ENCODE measurements at regions not wholly inside any gene's neighbourhood (a gene's known extent, or its start where the extent isn't known, plus 50 kb on each side); places are given as distances from the start of the nearest gene placed in this dataset.

DNA sequence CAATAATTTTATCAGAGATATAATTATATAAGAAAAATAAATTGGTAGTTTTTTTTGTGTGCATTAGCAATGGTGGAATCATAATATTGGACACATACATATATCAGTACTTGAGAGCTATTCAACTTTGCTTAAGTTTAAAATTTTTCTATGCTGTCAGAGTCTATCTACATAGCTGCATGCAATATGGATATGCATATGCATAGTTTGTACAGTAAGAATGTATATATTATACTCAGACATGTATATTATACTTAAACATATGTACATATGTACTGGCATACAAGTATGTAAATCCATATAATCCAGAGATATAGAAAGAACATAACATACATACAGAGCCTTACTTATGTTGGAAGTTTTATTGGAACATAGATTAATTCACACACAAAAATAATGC, 1043.2 kb downstream of the EFNB2 start:
- Histone ChIP-seq H3K4me3 (no peak overlapping the region), H3K27me3 (no peaks in the 10 kb centered on the region), H3K9me3 (replicated peaks in 1 of 3) (no peaks in the 10 kb centered on the region), H3K27ac (no peak overlapping the region), H3K36me3 (replicated peaks in 1 of 2) (no peaks in the 10 kb centered on the region), H3K4me1 (replicated peaks in 1 of 2) (no peaks in the 10 kb centered on the region)
- intact Hi-C loops (cut with DNase I), result no loop called here
- no peak for TF ChIP-seq POLR2A (IDR thresholded peaks at IDR 0.05)
- TF ChIP-seq, protein P1, sequence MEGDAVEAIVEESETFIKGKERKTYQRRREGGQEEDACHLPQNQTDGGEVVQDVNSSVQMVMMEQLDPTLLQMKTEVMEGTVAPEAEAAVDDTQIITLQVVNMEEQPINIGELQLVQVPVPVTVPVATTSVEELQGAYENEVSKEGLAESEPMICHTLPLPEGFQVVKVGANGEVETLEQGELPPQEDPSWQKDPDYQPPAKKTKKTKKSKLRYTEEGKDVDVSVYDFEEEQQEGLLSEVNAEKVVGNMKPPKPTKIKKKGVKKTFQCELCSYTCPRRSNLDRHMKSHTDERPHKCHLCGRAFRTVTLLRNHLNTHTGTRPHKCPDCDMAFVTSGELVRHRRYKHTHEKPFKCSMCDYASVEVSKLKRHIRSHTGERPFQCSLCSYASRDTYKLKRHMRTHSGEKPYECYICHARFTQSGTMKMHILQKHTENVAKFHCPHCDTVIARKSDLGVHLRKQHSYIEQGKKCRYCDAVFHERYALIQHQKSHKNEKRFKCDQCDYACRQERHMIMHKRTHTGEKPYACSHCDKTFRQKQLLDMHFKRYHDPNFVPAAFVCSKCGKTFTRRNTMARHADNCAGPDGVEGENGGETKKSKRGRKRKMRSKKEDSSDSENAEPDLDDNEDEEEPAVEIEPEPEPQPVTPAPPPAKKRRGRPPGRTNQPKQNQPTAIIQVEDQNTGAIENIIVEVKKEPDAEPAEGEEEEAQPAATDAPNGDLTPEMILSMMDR (IDR thresholded peaks at IDR 0.05), result no peak
- no peak for DNase-seq

DNA sequence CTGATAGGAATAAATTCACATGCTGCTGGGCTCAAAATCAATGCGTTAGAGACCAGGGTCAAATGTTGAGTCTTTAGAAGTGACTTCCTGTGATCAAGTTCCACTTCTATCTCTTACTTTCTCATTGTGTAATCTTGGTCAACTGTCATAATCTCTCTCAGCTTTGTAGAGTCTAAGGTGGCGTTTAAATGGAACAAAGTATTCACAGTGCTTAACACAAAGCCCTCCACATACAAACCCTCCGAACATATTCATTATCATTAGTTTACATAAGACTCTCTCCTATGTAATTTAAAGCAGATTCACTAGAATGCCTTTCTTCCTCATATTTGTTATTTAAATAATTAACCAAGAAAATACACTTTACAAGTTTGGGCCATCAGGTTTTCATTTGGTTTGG, 1044.1 kb downstream of the EFNB2 start:
- no peak overlapping the region for H3K27ac ChIP-seq
- no peaks in the 10 kb centered on the region for H3K36me3 ChIP-seq (replicated peaks in 1 of 2)
- no peaks in the 10 kb centered on the region for H3K27me3 ChIP-seq
- intact Hi-C loops (cut with DNase I), result no loop called here
- TF ChIP-seq, protein P1 (IDR thresholded peaks at IDR 0.05), result no peak
- TF ChIP-seq POLR2A (IDR thresholded peaks at IDR 0.05), result no peak
- no peaks in the 10 kb centered on the region for H3K4me1 ChIP-seq (replicated peaks in 1 of 2)
- DNase-seq, result no peak
- no peaks in the 10 kb centered on the region for H3K9me3 ChIP-seq (replicated peaks in 1 of 3)
- WGBS, 4 donors, result 68 to 88% (median 82%) methylated on average over 3 of the region's 3 CpGs
- H3K4me3 ChIP-seq, result no peak overlapping the region

DNA sequence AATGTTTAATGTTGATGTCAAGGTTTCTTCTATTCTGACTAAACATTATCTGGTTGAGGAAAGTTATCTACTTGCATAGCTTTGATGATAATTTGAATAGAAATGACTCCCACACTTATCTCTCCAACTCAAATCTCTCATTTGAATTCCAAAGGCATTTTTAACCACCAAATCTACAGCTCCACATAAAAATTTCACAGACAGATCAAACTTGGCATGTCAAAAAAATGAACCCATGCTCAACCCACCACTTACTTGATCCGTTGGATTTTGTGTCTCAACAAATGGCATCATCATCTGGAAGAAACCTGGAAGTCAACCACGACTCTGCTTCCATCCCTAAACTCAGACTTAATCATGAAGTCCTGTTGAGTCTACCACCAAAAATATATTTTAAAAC, 1050.4 kb downstream of the EFNB2 start:
- Histone ChIP-seq H3K4me1 (replicated peaks in 1 of 2) (no peaks in the 10 kb centered on the region), H3K27ac (no peak overlapping the region), H3K27me3 (no peaks in the 10 kb centered on the region), H3K4me3 (no peak overlapping the region), H3K9me3 (replicated peaks in 1 of 3) (no peaks in the 10 kb centered on the region), H3K36me3 (replicated peaks in 1 of 2) (no peaks in the 10 kb centered on the region)
- intact Hi-C loops (cut with DNase I), result no loop called here
- TF ChIP-seq POLR2A (IDR thresholded peaks at IDR 0.05), result no peak
- TF ChIP-seq, protein P1 (IDR thresholded peaks at IDR 0.05), result no peak
- no peak for DNase-seq
- WGBS, 4 donors, result 80 to 85% (median 83%) methylated on average over 2 of the region's 2 CpGs

DNA sequence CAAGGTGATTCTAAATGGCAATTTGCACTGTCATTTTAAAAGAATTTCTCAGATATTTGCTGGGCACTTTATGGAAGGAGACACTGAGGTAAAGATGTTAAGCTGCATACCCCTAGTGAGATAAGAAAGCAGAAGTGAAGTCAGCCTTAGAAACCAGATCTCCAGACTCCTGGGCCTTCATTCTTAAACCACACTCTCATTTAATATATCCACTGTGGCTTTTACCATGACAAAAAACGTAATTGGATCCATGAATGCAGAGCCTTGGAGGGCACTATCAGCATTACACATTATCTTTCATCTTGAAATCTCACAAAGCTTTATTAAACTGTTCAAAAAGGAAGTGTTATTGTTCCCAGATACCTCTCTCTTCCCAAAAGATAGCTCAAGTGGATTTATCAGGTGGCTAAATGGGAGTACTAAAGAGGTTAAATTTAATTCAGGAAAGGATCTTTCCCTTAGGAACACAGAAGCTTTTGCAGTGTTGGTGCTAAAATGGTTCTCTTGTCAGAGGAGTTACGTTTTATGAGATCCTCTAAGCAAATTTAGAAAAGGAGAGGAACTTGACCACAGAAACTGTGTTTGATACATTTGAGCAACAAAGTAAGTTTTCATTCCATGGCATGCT, 1060.4 kb downstream of the EFNB2 start:
- Histone ChIP-seq H3K4me3 (no peak overlapping the region), H3K27ac (no peak overlapping the region), H3K4me1 (replicated peaks in 1 of 2) (no peaks in the 10 kb centered on the region), H3K27me3 (no peaks in the 10 kb centered on the region), H3K36me3 (replicated peaks in 1 of 2) (no peaks in the 10 kb centered on the region), H3K9me3 (replicated peaks in 1 of 3) (no peaks in the 10 kb centered on the region)
- TF ChIP-seq, protein P1 (IDR thresholded peaks at IDR 0.05), result no peak
- no peak for TF ChIP-seq POLR2A (IDR thresholded peaks at IDR 0.05)
- WGBS, 4 donors, result 58 to 77% (median 63%) methylated on average over 2 of the region's 2 CpGs
- no peak for DNase-seq
- intact Hi-C loops (cut with DNase I), result no loop called here
